GM19043 (cell line): ENCODE measurements at regions not wholly inside any gene's neighbourhood (a gene's known extent, or its start where the extent isn't known, plus 50 kb on each side); places are given as distances from the start of the nearest gene placed in this dataset.
A peak's percentile ranks its signal among the peaks of the same experiment; 100 is the strongest.
"Not testable (repeated sequence)": the region's sequence is repeated elsewhere in the genome, so short reads cannot be mapped to it uniquely, and the experiment has no call there.

Source experiments
- ATAC-seq: cut with Tn5 transposase; IDR thresholded peaks from one replicate; pipeline ENCODE4 v1.9.1; 2021; ENCODE audit warnings: low read depth; ENCODE audit not compliant: unreplicated experiment

- ATAC-seq = no peak
Observed at GRCh38 chr2:36169843-36170242, 185.7 kb upstream of the CRIM1 start.

- no peak for ATAC-seq
Observed at GRCh38 chr2:36168115-36168514, 187.5 kb upstream of the CRIM1 start.

- ATAC-seq = peak; percentile 65
Observed at GRCh38 chr2:36165132-36165531, 190.4 kb upstream of the CRIM1 start.

- no peak for ATAC-seq
Observed at GRCh38 chr2:36163520-36164254, 191.9 kb upstream of the CRIM1 start.

GRCh38 chr2:36157093-36157492 lies 198.5 kb upstream of the CRIM1 start:
- ATAC-seq = not testable (repeated sequence)

GRCh38 chr2:36147670-36148390 lies 207.7 kb upstream of the CRIM1 start:
- peak; percentile 88 for ATAC-seq

GRCh38 chr2:36146765-36147164 lies 208.8 kb upstream of the CRIM1 start:
- no peak for ATAC-seq

- no peak for ATAC-seq
Observed at GRCh38 chr2:36140391-36140790, 215.2 kb upstream of the CRIM1 start.

- ATAC-seq = no peak
Observed at GRCh38 chr2:36137612-36138011, 218.0 kb upstream of the CRIM1 start.

GRCh38 chr2:36134281-36134680 lies 221.3 kb upstream of the CRIM1 start:
- ATAC-seq = no peak

- ATAC-seq = no peak
Observed at GRCh38 chr2:36128359-36128758, 227.2 kb upstream of the CRIM1 start.

- ATAC-seq = no peak
Observed at GRCh38 chr2:36125702-36126101, 229.9 kb upstream of the CRIM1 start.

- no peak for ATAC-seq
Observed at GRCh38 chr2:36123995-36124394, 231.6 kb upstream of the CRIM1 start.

GRCh38 chr2:36097022-36097421 lies 258.6 kb upstream of the CRIM1 start:
- ATAC-seq = no peak

GRCh38 chr2:36091844-36092741 lies 263.5 kb upstream of the CRIM1 start:
- ATAC-seq = not testable (repeated sequence)

- ATAC-seq = no peak
Observed at GRCh38 chr2:36088716-36089328, 266.8 kb upstream of the CRIM1 start.

- ATAC-seq = no peak
Observed at GRCh38 chr2:36087344-36087743, 268.2 kb upstream of the CRIM1 start.

- no peak for ATAC-seq
Observed at GRCh38 chr2:36079793-36080192, 275.8 kb upstream of the CRIM1 start.

GRCh38 chr2:36074008-36074407 lies 281.6 kb upstream of the CRIM1 start:
- ATAC-seq = no peak

GRCh38 chr2:36071698-36072097 lies 283.9 kb upstream of the CRIM1 start:
- ATAC-seq = no peak

- no peak for ATAC-seq
Observed at GRCh38 chr2:36069074-36069473, 286.5 kb upstream of the CRIM1 start.
